ENCODE measurements at regions not wholly inside any gene's neighbourhood (a gene's known extent, or its start where the extent isn't known, plus 50 kb on each side); places are given as distances from the start of the nearest gene placed in this dataset.

- TF ChIP-seq TAF1 (IDR thresholded peaks at IDR 0.05; ENCODE audit: borderline replicate concordance, low read depth, low read length) (no peak), POLR2A (IDR thresholded peaks at IDR 0.05; ENCODE audit: low read depth, low read length) (no peak), POLR2AphosphoS5 (IDR thresholded peaks at IDR 0.05; ENCODE audit: low read depth, low read length) (no peak)
- DNase-seq (ENCODE audit: insufficient read length) (no peak), FAIRE-seq (no peak)
Measured at GRCh38 chr3:194243172-194243837, 107.4 kb downstream of the HES1 start.

- TF ChIP-seq POLR2A (IDR thresholded peaks at IDR 0.05; ENCODE audit: low read depth, low read length), result no peak
- TF ChIP-seq POLR2AphosphoS5 (IDR thresholded peaks at IDR 0.05; ENCODE audit: low read depth, low read length), result no peak
- no peak for TF ChIP-seq TAF1 (IDR thresholded peaks at IDR 0.05; ENCODE audit: borderline replicate concordance, low read depth, low read length)
- FAIRE-seq, result no peak
- no peak for DNase-seq (ENCODE audit: insufficient read length)
Measured at GRCh38 chr3:194244167-194244566, 107.0 kb downstream of the CPN2 start.

DNA sequence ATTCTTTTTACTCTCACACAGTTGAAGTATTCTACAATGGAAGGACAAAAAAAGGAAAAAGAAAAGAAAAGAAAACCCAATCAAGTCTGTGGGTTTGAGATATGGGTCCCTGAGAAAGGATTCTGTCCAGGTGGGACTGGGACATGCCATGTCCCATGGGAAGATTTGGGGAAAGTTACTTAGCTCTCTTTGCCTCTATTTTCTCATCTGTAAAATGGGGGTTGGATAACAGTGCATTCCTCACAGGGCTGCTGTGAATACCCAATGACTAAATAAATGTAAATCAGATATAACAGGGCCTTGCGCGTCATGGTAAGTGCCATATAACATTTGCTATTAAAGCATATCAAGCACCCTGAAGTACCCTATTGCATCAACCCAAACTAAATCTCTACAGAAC lies 105.7 kb downstream of the CPN2 start:
- DNase-seq (ENCODE audit: insufficient read length) (no peak), FAIRE-seq (no peak)
- TF ChIP-seq TAF1 (IDR thresholded peaks at IDR 0.05; ENCODE audit: borderline replicate concordance, low read depth, low read length), result no peak
- no peak for TF ChIP-seq POLR2A (IDR thresholded peaks at IDR 0.05; ENCODE audit: low read depth, low read length)

- FAIRE-seq (no peak), DNase-seq (ENCODE audit: insufficient read length) (no peak)
- TF ChIP-seq POLR2AphosphoS5 (IDR thresholded peaks at IDR 0.05; ENCODE audit: low read depth, low read length) (no peak), POLR2A (IDR thresholded peaks at IDR 0.05; ENCODE audit: low read depth, low read length) (no peak), TAF1 (IDR thresholded peaks at IDR 0.05; ENCODE audit: borderline replicate concordance, low read depth, low read length) (no peak)
Measured at GRCh38 chr3:194245975-194246561, 105.1 kb downstream of the CPN2 start.

GRCh38 chr3:194246709-194247349 lies 104.3 kb downstream of the CPN2 start:
- DNase-seq (ENCODE audit: insufficient read length), result no peak
- TF ChIP-seq TAF1 (IDR thresholded peaks at IDR 0.05; ENCODE audit: borderline replicate concordance, low read depth, low read length) (no peak), POLR2AphosphoS5 (IDR thresholded peaks at IDR 0.05; ENCODE audit: low read depth, low read length) (no peak), POLR2A (IDR thresholded peaks at IDR 0.05; ENCODE audit: low read depth, low read length) (no peak)
- FAIRE-seq, result no peak

GRCh38 chr3:194247350-194247740 lies 103.8 kb downstream of the CPN2 start:
- TF ChIP-seq POLR2A (IDR thresholded peaks at IDR 0.05; ENCODE audit: low read depth, low read length) (no peak), TAF1 (IDR thresholded peaks at IDR 0.05; ENCODE audit: borderline replicate concordance, low read depth, low read length) (no peak), POLR2AphosphoS5 (IDR thresholded peaks at IDR 0.05; ENCODE audit: low read depth, low read length) (no peak)
- DNase-seq (ENCODE audit: insufficient read length) (no peak), FAIRE-seq (no peak)

- no peak for FAIRE-seq
- DNase-seq (ENCODE audit: insufficient read length), result no peak
- TF ChIP-seq POLR2A (IDR thresholded peaks at IDR 0.05; ENCODE audit: low read depth, low read length) (no peak), POLR2AphosphoS5 (IDR thresholded peaks at IDR 0.05; ENCODE audit: low read depth, low read length) (no peak), TAF1 (IDR thresholded peaks at IDR 0.05; ENCODE audit: borderline replicate concordance, low read depth, low read length) (no peak)
Measured at GRCh38 chr3:194249323-194250097, 101.6 kb downstream of the CPN2 start.

DNA sequence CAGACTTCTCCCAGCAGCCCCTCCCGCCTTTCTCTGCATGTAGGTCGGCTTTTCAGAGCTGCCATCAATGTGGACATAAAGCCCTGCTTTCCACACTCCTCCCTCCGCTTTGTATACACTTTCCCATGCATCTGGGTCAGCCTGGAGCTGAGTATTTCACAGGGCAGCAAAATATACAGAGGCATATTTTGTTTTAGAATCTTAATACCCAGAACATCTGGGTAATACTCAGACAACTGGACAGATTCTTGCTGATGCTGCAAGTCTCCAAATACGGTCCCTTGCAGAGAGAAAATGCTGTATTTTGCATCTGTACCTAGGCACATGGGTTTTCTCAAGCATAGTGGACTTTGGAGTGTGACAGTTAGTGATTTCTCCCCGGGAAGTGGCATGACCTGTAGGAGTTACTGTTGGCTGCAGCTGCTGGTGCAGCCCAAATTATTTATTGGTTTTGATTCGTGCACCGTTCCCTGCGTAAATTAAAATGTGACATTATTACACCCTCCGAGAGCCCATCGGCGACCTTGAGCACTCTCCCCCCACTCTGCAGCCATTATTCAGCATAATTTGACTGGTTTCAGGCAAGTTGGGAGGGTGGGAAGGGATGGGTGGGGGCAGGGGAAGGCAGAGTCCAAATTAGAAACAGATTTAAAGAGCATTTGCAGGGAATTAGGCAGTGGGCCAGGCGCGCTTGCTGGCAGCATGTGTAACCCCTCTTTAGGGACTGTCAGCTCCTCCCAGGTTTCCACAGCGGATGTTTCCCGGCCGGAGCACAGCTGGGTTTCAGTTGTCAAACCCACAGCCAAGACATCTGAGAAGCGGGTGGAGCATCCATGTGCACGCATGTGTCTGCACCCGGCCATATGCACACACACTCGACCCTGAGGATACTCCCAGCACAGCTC lies 100.8 kb downstream of the CPN2 start:
- TF ChIP-seq POLR2AphosphoS5 (IDR thresholded peaks at IDR 0.05; ENCODE audit: low read depth, low read length), result no peak
- no peak for TF ChIP-seq TAF1 (IDR thresholded peaks at IDR 0.05; ENCODE audit: borderline replicate concordance, low read depth, low read length)
- TF ChIP-seq POLR2A (IDR thresholded peaks at IDR 0.05; ENCODE audit: low read depth, low read length), result no peak
- FAIRE-seq (no peak), DNase-seq (ENCODE audit: insufficient read length) (no peak)

DNA sequence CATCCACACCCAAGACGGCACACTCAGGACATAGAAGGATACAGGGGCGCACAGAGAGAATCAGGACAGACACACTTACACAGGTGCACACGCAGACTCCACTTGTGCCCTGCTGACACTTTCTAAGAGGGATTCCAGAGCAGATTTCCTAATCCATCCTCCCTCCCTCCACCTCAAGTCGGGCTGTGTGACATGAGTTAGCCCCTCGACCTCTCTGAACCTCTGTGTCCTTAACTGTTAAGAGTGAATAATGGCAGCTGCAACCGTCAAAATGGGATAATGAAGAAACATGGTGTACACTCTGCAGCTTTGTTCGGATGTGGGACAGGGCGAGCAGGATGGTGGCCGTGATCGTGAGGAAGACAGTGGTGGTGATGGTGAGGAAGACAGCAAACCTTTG lies 100.1 kb downstream of the CPN2 start:
- TF ChIP-seq TAF1 (IDR thresholded peaks at IDR 0.05; ENCODE audit: borderline replicate concordance, low read depth, low read length) (no peak), POLR2AphosphoS5 (IDR thresholded peaks at IDR 0.05; ENCODE audit: low read depth, low read length) (no peak), POLR2A (IDR thresholded peaks at IDR 0.05; ENCODE audit: low read depth, low read length) (no peak)
- DNase-seq (ENCODE audit: insufficient read length) (no peak), FAIRE-seq (no peak)

DNA sequence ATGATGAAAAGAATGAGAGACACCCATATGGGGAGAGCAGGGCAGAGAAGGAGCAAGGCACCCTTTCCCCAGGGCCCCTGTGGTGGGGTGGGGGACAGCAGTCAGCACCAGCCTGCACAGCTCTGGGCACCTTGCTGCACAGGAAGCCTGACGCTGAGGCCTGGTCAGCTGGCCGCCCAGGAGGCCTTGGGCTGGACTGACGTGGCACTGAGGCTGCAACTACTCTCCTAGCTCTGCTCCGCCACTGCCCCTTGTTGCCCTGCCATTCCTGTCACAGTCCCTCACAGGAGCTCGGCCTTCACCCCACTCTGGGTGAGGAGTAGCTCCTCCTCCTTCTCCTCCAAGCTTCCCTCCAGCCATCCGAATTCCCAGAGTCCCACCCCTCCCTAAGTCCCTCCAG lies 99.7 kb downstream of the CPN2 start:
- no peak for FAIRE-seq
- TF ChIP-seq TAF1 (IDR thresholded peaks at IDR 0.05; ENCODE audit: borderline replicate concordance, low read depth, low read length) (no peak), POLR2AphosphoS5 (IDR thresholded peaks at IDR 0.05; ENCODE audit: low read depth, low read length) (no peak), POLR2A (IDR thresholded peaks at IDR 0.05; ENCODE audit: low read depth, low read length) (no peak)
- DNase-seq (ENCODE audit: insufficient read length), result no peak
